Epithelial cell of proximal tubule (primary cell): ENCODE measurements at regions not wholly inside any gene's neighbourhood (a gene's known extent, or its start where the extent isn't known, plus 50 kb on each side); places are given as distances from the start of the nearest gene placed in this dataset.
A peak's percentile ranks its signal among the peaks of the same experiment; 100 is the strongest.
"Not testable (repeated sequence)": the region's sequence is repeated elsewhere in the genome, so short reads cannot be mapped to it uniquely, and the experiment has no call there.

Experiments used
- DNase-seq: peaks from one replicate; pipeline ENCODE4 v3.0.0-alpha.2; 2011; ENCODE audit warnings: low read depth
- H3K4me3 ChIP-seq: 2 replicates; pipeline ENCODE4 v1.5.1; 2011; ENCODE audit warnings: low read depth, mild to moderate bottlenecking, low read length
- CTCF ChIP-seq: conservative IDR thresholded peaks from 2 replicates; pipeline ENCODE4 v1.5.1; 2012; ENCODE audit warnings: low read depth, mild to moderate bottlenecking, low read length

GRCh38 chr17:37815536-37815935 lies 70.7 kb upstream of the HNF1B start:
- no peak for DNase-seq
- no peak overlapping the region for H3K4me3 ChIP-seq

GRCh38 chr17:37813751-37814150 lies 68.9 kb upstream of the HNF1B start:
- DNase-seq, result peak; percentile 100
- no peak for TF ChIP-seq CTCF
- no peak overlapping the region for H3K4me3 ChIP-seq

More at GRCh38 chr17:37815536-37815935, 70.7 kb upstream of the HNF1B start:
- no peak for TF ChIP-seq CTCF

GRCh38 chr17:37808846-37809245 lies 64.0 kb upstream of the HNF1B start:
- not testable (repeated sequence) for H3K4me3 ChIP-seq, DNase-seq

- H3K4me3 ChIP-seq, result no peak overlapping the region
- TF ChIP-seq CTCF, result no peak
- no peak for DNase-seq
These were observed 58.0 kb upstream of the HNF1B start for GRCh38 chr17:37802712-37803416.

- no peak overlapping the region for H3K4me3 ChIP-seq
- DNase-seq, result no peak
- TF ChIP-seq CTCF, result no peak
These were observed 57.3 kb upstream of the HNF1B start for GRCh38 chr17:37802061-37802595.

GRCh38 chr17:37801171-37801570 lies 56.3 kb upstream of the HNF1B start:
- DNase-seq, result no peak
- H3K4me3 ChIP-seq, result no peak overlapping the region
- no peak for TF ChIP-seq CTCF

GRCh38 chr17:37797206-37797605 lies 52.3 kb upstream of the HNF1B start:
- no peak for TF ChIP-seq CTCF
- no peak for DNase-seq
- no peak overlapping the region for H3K4me3 ChIP-seq
